GM13976 (cell line): ENCODE measurements at regions not wholly inside any gene's neighbourhood (a gene's known extent, or its start where the extent isn't known, plus 50 kb on each side); places are given as distances from the start of the nearest gene placed in this dataset.

Experiments
- DNase-seq: peaks from one replicate; pipeline ENCODE4 v3.0.0; 2012; ENCODE audit warnings: low spot score
- in situ Hi-C: fragments of 300-500 bp; cut with MboI; formaldehyde crosslinking; loops from one replicate; pipeline ENCODE4 v1.12.0; 2022; ENCODE audit warnings: low sequenced_read_pairs, mixed read lengths, inconsistent platforms; ENCODE audit not compliant: unreplicated experiment
- TF ChIP-seq, protein P1 (sequence below): IDR thresholded peaks from 2 replicates; pipeline ENCODE4 v1.5.1; 2012; ENCODE audit warnings: borderline replicate concordance, mild to moderate bottlenecking; ENCODE audit not compliant: insufficient read depth; ENCODE audit errors: extremely low read depth, missing control alignments, control extremely low read depth

DNA sequence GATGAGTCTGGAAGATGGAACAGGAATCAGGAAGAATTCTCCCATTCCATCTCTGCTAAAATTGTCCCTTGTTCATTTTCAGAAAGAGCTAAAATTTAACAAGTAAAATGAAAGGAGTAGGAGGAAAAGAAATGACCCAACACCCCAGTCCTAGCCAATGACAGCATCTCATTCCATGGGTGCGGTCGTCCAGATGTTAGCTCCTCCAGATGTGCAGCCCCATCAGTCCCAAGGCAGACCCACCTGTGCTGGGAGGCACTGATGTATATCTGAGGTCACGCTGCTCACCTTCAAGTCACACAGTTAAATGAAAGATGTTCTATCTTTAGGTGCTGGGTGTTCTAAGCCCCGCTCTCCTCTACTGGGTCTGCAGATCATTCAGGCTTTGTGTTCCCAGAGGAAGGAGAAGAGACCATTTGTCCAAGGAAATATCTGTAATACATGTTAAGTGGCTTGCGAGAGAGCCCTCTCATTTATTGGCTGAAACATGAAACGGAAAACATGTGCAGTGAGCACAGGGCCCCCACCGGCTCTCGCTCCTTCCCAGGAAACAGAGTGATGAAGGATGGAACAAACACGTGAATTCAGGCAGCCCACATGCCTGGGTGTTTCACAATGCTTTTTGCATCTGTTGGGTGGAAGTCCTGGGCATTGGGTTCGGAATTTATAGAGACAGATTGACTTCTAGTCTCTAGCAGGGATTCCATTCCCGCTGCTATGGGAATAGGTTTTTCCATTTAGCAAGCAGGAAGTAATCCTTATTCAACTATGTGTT is 294.6 kb downstream of the NUAK1 start:
- TF ChIP-seq, protein P1, sequence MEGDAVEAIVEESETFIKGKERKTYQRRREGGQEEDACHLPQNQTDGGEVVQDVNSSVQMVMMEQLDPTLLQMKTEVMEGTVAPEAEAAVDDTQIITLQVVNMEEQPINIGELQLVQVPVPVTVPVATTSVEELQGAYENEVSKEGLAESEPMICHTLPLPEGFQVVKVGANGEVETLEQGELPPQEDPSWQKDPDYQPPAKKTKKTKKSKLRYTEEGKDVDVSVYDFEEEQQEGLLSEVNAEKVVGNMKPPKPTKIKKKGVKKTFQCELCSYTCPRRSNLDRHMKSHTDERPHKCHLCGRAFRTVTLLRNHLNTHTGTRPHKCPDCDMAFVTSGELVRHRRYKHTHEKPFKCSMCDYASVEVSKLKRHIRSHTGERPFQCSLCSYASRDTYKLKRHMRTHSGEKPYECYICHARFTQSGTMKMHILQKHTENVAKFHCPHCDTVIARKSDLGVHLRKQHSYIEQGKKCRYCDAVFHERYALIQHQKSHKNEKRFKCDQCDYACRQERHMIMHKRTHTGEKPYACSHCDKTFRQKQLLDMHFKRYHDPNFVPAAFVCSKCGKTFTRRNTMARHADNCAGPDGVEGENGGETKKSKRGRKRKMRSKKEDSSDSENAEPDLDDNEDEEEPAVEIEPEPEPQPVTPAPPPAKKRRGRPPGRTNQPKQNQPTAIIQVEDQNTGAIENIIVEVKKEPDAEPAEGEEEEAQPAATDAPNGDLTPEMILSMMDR = no peak

DNA sequence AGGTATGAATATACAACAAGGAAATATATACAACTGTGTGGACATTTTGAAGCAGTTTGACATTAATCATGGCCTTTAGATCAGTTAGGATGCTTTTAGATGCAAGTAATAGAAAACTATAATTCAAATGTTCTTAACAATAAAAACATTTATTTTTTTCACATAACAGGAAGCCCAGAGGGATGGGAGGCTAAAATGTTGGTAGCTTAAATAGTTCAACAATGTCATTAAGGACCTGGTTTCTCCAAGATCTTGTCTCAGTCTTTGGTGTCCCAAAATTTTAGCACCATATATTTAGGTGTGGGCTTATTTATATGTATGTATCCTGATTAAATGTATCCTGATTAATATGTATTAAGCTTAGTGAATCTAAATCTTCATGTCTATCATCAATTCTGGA is 292.4 kb downstream of the NUAK1 start:
- no peak for DNase-seq
- in situ Hi-C loops = no loop called here
- TF ChIP-seq, protein P1 = no peak

More for the DNA sequence above, 294.6 kb downstream of the NUAK1 start:
- in situ Hi-C loops = no loop called here
- DNase-seq = no peak

DNA sequence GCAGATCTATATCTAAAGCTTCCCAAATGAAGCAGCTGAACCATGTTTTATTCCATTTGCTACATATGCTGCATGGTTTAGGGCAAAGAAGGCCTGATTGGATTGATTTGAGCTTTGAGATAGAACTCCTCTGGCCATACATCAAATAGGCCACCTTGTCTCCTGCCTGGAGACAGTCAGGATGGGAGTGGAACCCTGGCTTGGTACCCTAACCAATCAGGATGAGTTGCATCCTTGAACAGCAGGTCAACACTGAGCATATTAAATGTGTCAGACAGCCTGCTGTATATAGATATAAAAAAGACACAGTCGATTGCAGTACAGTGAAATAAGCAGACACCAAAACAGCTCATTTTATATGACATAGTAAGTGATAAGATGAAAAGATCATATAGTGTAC is 291.7 kb downstream of the NUAK1 start:
- TF ChIP-seq, protein P1 = no peak
- in situ Hi-C loops = no loop called here
- DNase-seq = no peak

DNA sequence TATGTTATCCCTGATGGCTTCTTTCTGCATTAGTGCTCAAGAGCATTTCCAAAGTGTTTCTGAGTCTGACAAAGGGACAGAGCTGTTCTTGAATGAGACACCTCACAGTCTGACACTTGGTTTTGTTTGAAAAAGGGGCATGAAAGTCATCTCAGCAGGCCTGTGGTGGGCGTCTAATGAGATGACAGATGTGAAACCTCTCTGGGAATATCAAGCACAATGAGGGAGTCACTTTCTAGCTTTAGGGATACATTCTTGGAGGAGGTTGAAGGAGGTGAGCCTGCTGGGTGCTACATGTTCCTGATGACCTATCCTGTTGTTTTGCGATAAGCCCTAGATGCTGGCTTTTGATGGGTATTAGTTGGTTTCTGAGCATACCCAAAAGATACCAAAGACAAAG is 290.5 kb downstream of the NUAK1 start:
- TF ChIP-seq, protein P1 = no peak
- DNase-seq = no peak
- in situ Hi-C loops = no loop called here

DNA sequence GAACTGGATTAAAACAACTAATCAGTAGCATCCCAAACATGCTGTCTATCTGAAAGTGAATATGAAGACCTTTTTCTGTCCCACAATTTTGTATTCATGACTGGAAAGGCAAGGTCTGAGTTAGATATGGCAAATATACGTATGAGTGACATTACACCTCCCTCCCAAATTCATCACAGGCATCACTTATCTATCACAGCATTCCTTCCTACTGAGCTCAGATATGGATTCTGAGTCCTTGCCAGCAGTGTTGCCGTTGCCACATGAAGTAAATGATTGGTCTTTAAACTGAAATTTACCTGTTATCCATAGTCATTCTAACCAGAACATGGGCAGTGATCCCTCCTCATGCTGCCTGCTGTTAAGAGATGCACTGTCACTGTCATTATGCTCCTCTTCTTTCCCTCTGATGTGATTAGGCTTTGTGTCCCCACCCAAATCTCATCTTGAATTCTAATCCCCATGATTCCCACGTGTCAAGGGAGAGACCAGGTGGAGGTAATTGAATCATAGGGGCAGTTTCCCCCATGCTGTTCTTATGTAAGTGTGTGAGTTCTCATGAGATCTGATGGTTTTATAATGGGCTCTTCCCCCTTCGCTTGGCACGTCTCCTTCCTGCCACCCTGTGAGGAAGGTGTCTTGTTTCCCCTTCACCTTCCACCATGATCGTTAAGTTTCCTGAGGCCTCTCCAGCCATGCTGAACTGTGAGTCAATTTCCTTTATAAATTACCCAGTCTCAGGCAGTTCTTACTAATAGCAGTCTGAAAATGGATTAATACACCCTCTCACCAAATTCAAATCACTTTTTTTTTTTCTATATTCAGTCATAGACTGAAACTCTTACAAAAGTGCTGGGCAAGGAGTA is 288.4 kb downstream of the NUAK1 start:
- DNase-seq = no peak
- in situ Hi-C loops = no loop called here
- TF ChIP-seq, protein P1 = no peak

DNA sequence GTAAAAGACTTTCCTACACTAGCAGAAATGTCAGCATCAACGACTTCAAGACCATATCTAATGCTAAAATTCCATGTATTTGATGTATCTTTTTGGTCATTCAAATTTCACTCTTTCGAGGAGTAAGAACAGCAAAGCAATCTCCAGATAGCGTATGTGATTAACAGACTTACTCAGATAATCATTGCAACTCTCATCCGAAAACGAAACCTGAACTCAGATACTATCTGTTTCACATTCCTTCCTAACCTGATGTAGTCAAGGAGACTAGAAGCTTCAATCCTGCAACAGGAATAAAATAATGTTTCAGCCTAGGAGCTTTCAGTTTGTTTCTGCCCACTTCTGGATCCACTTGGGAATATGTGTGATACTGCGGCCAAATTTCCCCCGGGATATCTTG is 286.3 kb downstream of the NUAK1 start:
- TF ChIP-seq, protein P1 = no peak
- in situ Hi-C loops = no loop called here
- no peak for DNase-seq
